ENCODE measurements at regions not wholly inside any gene's neighbourhood (a gene's known extent, or its start where the extent isn't known, plus 50 kb on each side); places are given as distances from the start of the nearest gene placed in this dataset.

DNA sequence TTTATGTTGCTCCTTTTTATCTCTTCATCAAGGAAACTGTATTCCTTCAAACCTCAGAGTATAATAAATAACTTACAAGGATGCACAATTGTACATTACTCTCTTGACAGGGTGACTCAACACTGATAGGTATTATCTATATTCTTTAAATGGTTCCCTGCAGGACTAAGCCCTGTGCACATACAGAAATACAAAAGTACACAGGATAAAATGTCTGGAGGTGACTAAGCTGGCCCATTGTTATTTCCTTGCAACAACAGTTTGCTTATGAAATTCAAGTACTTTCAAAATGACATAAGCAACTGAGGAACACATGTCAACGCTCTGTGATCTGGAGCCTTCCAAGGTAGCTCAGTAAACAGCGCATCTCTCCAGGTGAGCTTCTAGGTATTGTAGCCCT, 83.8 kb upstream of the RPL34 start (continued):
- no peak for TF ChIP-seq USF2 (IDR thresholded peaks at IDR 0.05; ENCODE audit: borderline replicate concordance, low read depth, low read length)
- no peak for TF ChIP-seq RCOR1 (IDR thresholded peaks at IDR 0.05; ENCODE audit: low read length)
- TF ChIP-seq, protein P1, sequence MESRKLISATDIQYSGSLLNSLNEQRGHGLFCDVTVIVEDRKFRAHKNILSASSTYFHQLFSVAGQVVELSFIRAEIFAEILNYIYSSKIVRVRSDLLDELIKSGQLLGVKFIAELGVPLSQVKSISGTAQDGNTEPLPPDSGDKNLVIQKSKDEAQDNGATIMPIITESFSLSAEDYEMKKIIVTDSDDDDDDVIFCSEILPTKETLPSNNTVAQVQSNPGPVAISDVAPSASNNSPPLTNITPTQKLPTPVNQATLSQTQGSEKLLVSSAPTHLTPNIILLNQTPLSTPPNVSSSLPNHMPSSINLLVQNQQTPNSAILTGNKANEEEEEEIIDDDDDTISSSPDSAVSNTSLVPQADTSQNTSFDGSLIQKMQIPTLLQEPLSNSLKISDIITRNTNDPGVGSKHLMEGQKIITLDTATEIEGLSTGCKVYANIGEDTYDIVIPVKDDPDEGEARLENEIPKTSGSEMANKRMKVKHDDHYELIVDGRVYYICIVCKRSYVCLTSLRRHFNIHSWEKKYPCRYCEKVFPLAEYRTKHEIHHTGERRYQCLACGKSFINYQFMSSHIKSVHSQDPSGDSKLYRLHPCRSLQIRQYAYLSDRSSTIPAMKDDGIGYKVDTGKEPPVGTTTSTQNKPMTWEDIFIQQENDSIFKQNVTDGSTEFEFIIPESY (IDR thresholded peaks at IDR 0.05; ENCODE audit: borderline replicate concordance, low read depth) = no peak
- TF ChIP-seq ELF1 (IDR thresholded peaks at IDR 0.05) = no peak

DNA sequence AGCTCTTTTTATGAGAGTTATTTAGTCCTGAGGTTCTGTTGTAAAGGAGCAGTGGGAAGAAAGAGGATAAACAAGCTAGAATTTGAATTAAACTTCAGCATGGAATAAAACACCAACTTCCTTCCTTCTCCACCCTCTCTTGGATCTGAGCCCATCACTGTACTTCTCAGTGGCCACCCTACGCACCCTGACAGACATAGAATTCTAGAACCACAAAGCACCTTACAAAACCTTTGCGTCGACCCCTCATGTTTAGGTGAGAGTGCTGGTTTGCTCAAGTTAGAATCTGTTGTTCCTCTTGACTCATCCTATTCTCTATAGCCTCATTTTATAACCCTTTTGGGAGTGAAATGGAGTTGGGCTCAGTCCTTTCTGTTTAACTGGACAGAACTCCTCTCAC, 84.6 kb upstream of the RPL34 start:
- Histone ChIP-seq H3K9me3 (no peaks in the 10 kb centered on the region), H3K9ac (no peak overlapping the region), H3F3A (replicated peaks; ENCODE audit: insufficient read depth) (no peaks in the 10 kb centered on the region), H3K79me2 (ENCODE audit: insufficient read depth) (no peaks in the 10 kb centered on the region), H3K9me2 (no peaks in the 10 kb centered on the region), H3K4me1 (ENCODE audit: control insufficient read depth in 1 of 2, insufficient read depth in 2 of 2, low read depth in 1 of 2, low read length in 1 of 2) (no peaks in the 10 kb centered on the region; a peak in 1 of 4 replicates), H3K36me3 (replicated peaks in 1 of 2; ENCODE audit: control insufficient read depth in 1 of 2, insufficient read depth in 2 of 2, low read length in 1 of 2) (no peaks in the 10 kb centered on the region), H3K4me2 (no peak overlapping the region), H3K27ac (ENCODE audit: low read depth in 2 of 2, low read length in 1 of 2) (no peak overlapping the region), H3K4me3 (ENCODE audit: low read depth in 2 of 2, low read length in 1 of 2) (no peak overlapping the region), H4K20me1 (ENCODE audit: insufficient read depth) (no peaks in the 10 kb centered on the region), H3K27me3 (ENCODE audit: insufficient read depth) (no peaks in the 10 kb centered on the region; the same call in 1 of the 2 replicates), H2AFZ (ENCODE audit: low read depth) (no peak overlapping the region)
- ChIA-PET POLR2A (no interaction called here), CTCF (interaction anchor here (1.8 kb wide), 1 partner anchor 22 kb away, joined by 4 read pairs; no protein-coding TSS in a partner anchor)
- TF ChIP-seq CHD2 (IDR thresholded peaks at IDR 0.05; ENCODE audit: low read length, partially characterized antibody) (no peak), MXI1 (IDR thresholded peaks at IDR 0.05; ENCODE audit: low read depth, low read length) (no peak), RAD21 (IDR thresholded peaks at IDR 0.05; ENCODE audit: low read length) (no peak), EP300 (IDR thresholded peaks at IDR 0.05; ENCODE audit: borderline replicate concordance in 1 of 2, low read depth in 1 of 2, low read length in 1 of 2) (no peak), SIN3A (IDR thresholded peaks at IDR 0.05; ENCODE audit: borderline replicate concordance, low read depth, low read length) (no peak), TAF1 (IDR thresholded peaks at IDR 0.05; ENCODE audit: borderline replicate concordance, low read depth, low read length) (no peak), RFX5 (IDR thresholded peaks at IDR 0.05; ENCODE audit: low read length) (no peak), JUND (IDR thresholded peaks at IDR 0.05) (no peak), FOXM1 (IDR thresholded peaks at IDR 0.05; ENCODE audit: low read depth) (no peak), GATA2 (CRISPR knock-in tag; IDR thresholded peaks at IDR 0.05) (no peak), SMC3 (IDR thresholded peaks at IDR 0.05; ENCODE audit: low read depth, low read length) (no peak), NRF1 (IDR thresholded peaks at IDR 0.05; ENCODE audit: low read depth, low read length) (no peak)
- TF ChIP-seq, protein P2, sequence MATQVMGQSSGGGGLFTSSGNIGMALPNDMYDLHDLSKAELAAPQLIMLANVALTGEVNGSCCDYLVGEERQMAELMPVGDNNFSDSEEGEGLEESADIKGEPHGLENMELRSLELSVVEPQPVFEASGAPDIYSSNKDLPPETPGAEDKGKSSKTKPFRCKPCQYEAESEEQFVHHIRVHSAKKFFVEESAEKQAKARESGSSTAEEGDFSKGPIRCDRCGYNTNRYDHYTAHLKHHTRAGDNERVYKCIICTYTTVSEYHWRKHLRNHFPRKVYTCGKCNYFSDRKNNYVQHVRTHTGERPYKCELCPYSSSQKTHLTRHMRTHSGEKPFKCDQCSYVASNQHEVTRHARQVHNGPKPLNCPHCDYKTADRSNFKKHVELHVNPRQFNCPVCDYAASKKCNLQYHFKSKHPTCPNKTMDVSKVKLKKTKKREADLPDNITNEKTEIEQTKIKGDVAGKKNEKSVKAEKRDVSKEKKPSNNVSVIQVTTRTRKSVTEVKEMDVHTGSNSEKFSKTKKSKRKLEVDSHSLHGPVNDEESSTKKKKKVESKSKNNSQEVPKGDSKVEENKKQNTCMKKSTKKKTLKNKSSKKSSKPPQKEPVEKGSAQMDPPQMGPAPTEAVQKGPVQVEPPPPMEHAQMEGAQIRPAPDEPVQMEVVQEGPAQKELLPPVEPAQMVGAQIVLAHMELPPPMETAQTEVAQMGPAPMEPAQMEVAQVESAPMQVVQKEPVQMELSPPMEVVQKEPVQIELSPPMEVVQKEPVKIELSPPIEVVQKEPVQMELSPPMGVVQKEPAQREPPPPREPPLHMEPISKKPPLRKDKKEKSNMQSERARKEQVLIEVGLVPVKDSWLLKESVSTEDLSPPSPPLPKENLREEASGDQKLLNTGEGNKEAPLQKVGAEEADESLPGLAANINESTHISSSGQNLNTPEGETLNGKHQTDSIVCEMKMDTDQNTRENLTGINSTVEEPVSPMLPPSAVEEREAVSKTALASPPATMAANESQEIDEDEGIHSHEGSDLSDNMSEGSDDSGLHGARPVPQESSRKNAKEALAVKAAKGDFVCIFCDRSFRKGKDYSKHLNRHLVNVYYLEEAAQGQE (IDR thresholded peaks at IDR 0.05; ENCODE audit: low read depth, low read length) = no peak
- TF ChIP-seq, protein P3, sequence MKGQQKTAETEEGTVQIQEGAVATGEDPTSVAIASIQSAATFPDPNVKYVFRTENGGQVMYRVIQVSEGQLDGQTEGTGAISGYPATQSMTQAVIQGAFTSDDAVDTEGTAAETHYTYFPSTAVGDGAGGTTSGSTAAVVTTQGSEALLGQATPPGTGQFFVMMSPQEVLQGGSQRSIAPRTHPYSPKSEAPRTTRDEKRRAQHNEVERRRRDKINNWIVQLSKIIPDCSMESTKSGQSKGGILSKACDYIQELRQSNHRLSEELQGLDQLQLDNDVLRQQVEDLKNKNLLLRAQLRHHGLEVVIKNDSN (IDR thresholded peaks at IDR 0.05; ENCODE audit: borderline replicate concordance, low read depth) = no peak
- no peak for DNase-seq
- WGBS (ENCODE audit: low lambda C conversion rate) = 12% methylated on average over 3 of the region's 3 CpGs
